MG63 (cell line): ENCODE measurements at regions not wholly inside any gene's neighbourhood (a gene's known extent, or its start where the extent isn't known, plus 50 kb on each side); places are given as distances from the start of the nearest gene placed in this dataset.

Source experiments
- DNase-seq: peaks from one replicate; pipeline ENCODE4 v3.0.0-alpha.2; 2020
- H3K27me3 ChIP-seq: fragments of 250-450 bp; sonication (Bioruptor Pico); 2 replicates; pipeline ENCODE4 v1.5.1; 2020; ENCODE audit warnings: mild to moderate bottlenecking, moderate library complexity
- H3K36me3 ChIP-seq: fragments of 250-450 bp; sonication (Bioruptor Pico); 2 replicates; pipeline ENCODE4 v1.5.1; 2020; ENCODE audit warnings: mild to moderate bottlenecking, moderate library complexity
- H3K4me3 ChIP-seq: fragments of 250-450 bp; sonication (Bioruptor Pico); 2 replicates; pipeline ENCODE4 v1.5.1; 2020; ENCODE audit warnings: mild to moderate bottlenecking, moderate library complexity
- H3K9me3 ChIP-seq: fragments of 250-450 bp; sonication (Bioruptor Pico); 2 replicates; pipeline ENCODE4 v1.5.1; 2020; ENCODE audit warnings: mild to moderate bottlenecking, moderate library complexity

GRCh38 chr6:118403036-118403435, 145.1 kb upstream of the PLN start:
- Histone ChIP-seq H3K36me3 (no peaks in the 10 kb centered on the region), H3K9me3 (no peaks in the 10 kb centered on the region), H3K27me3 (no peaks in the 10 kb centered on the region), H3K4me3 (no peak overlapping the region)
- DNase-seq = no peak

DNA sequence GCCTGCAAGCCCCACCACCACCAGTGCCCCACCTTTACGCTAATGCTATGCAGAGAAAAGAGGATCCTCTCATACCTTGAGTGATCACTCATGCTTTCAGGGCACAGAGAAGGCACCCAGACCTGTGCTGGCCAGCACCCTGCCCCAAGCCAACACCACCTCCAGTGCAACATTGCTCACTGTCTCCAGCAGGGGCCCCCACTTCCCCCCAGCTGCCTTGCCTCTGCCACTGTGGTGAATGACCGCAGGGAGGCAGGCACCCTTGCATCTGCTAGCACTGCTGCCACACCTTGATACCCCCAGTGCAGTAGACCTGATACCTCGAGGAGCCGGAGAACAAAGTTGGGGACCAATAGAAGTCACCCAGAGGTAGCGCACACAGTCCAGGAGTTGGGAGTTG, 139.2 kb upstream of the PLN start:
- Histone ChIP-seq H3K27me3 (no peaks in the 10 kb centered on the region), H3K4me3 (no peak overlapping the region), H3K9me3 (no peaks in the 10 kb centered on the region), H3K36me3 (no peaks in the 10 kb centered on the region)
- DNase-seq = no peak

DNA sequence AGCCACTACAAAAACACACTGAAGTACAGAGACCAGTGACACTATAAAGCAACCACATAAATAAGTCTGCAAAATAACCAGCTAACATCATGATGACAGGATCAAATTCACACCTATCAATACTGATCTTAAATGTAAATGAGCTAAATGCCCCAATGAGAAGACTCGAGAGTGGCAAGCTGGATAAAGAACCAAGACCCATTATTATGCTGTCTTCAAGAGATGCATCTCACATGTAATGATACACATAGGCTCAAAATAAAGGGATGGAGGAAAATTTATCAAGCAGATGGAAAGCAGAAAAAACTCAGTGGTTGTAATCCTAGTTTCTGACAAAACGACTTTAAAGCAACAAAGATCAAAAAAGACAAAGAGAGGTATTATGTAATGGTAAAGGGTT, 138.1 kb upstream of the PLN start:
- Histone ChIP-seq H3K9me3 (no peaks in the 10 kb centered on the region), H3K36me3 (no peaks in the 10 kb centered on the region), H3K27me3 (no peaks in the 10 kb centered on the region), H3K4me3 (no peak overlapping the region)
- no peak for DNase-seq
